ELF-1 (cell line): ENCODE measurements at regions not wholly inside any gene's neighbourhood (a gene's known extent, or its start where the extent isn't known, plus 50 kb on each side); places are given as distances from the start of the nearest gene placed in this dataset.
A peak's percentile ranks its signal among the peaks of the same experiment; 100 is the strongest.

Source experiments
- DNase-seq: peaks from one replicate; pipeline ENCODE4 v3.0.0-alpha.2; 2016; ENCODE audit warnings: low read depth, low spot score

DNA sequence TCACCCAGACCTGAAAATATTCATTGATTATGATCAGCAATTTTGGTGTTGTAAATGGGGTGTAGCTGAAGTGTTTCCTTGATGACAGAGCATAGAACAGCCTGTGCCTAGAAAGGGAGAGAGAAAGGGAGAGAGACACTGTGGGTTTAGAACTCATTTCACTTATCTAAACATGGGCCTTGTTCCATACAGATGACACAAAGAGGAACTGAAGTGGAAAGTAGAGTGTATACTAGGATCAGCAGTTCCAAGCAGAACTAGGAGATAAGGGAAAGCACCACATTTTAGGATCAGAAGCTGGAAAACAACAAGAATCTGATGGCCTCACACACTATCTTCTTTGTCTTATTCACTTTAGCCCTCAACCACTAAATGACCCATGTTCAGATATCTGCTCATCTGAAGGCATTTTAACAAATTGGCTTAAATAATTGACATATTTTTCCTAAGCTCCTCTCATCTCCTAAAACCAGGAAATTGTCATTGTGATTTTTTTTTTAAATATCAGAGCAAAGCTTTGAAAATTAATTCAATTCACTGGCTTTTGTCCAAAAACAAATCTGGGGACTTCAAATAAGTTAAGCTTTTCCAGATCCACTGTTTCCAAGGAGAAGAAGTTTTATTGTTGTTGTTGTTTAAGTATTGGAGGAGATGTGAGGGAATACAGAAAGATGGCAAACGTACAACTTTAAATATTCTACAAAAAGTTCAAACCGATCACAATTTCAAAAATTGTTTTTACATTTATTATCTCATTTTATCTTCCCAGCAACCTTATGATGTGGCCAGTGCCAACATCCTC, 103.8 kb downstream of the LYPLAL1 start:
- no peak for DNase-seq

DNA sequence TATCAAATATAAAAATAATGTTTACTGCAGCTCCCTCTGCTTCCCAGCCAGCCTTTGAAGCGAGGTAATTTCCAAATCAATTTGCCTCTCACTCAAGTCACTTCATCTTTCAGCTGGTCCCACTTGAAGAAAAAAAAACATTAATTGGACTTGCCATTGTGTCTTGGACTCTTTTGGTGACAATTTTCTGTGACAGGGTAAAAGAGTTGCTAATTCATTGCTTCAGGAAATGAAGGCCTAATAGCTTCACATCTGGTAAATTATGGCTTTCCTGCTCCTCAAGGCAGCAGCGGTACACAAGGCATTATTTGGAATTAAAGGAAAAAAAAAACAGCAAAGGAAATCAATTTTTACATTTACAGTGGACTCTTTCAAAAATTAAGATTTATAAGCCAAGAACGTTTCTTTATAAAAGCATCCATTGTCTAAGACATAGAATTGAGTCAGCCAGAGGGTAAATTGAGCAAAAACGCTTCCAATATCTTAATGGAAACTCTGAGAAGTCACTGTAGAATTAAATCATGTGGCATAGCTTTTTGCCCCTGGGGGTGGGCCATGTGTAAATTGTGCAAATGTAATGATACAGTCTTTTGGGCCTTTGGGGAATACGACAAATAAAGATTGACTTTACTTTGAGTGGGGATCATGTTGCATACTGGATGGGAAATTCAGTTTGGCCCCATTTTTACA, 102.5 kb downstream of the LYPLAL1 start:
- no peak for DNase-seq

DNA sequence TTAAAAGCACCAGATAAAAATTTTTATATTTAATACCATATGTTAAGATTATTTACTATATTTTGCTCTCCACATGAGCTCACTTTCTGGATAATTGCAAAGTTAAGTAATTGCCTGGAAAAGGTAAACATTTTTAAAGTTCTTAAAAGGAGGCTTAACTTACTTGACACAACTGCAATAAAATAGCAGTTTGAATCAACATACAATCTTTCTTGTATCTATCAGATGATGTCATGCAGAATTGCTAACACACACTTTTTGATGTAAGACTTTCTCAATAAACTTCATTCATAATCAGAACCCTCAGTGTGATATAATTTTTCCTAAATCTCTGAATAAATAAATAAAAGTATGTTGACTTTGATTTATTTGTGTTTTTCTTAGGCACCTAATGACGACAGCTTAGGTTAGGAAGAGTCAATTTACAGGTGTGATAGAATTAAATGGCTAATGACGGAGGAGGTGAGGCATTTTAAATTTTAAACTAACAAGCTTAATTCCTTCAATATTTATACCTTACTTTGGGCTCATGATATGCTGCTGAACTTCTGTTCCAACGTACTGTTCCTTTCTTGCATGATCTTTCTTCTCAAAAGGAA, 99.5 kb downstream of the LYPLAL1 start:
- no peak for DNase-seq

DNA sequence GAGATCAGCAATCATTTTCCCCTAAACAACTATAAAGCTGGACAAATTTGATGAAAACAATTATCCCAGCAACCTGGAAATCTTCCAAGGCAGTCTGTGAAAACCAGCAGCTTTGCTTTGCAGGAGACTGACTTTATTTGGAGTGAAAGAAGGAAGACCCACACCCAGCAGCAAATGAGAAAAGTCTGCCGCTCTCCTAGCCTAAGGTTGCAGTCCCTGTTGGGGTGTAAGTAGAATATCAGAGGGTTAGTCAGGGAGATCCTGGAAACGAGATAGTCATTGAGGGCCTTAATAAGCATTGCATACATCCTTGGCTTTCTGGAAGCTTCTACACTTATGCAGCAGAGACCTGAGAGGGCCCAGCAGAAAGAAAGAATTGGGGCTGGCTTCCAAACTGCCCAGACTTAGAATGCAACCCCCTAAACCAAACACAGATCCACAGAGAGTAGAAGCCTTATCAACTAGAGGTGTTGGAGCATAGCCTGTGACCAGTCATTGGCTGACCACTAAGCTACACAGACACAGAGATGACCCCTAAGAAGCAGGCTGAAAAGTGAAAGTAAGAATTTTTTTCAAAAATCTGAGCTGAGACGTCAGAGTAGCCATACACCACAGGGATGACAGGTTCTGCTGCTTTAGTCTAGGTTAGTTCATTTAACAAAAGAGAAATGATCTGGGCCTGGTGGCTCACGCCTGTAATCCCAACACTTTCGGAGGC, 98.3 kb downstream of the LYPLAL1 start:
- DNase-seq, result no peak

DNA sequence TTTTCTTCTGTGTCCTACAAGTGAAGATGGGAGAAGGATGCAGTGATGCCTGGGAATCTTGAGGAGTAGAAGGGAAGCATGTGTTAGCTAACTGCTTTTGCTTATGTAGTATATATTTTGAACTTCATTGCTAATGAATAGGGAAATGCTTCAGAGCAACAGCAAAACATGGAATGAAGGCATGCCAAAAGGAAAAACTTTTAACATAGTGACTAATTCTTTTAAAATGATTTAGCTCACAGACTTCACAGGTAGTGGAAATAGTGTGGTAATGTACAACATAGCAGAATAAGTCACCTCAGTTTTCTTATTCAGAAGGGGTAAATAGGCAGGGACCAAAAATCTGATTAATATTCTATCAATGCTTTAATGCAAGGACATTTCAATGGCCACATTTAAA, 95.5 kb downstream of the LYPLAL1 start:
- DNase-seq, result no peak

DNA sequence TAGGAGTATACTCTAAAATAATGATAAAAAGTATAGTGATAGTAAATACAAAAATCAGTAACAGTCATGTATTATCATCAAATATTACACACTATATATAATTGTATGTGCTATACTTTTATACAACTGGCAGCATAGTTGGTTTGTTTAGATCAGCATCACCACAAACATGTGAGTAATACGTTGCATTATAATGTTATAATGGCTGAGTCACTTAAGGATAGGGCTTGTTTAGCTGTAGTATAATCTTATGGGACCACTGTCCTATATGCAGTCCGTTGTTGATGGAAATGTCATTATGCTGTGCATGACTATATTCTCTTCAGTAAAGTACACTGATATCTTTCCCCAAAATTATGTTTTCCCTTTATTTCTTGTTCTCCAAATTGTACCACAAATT, 92.8 kb downstream of the LYPLAL1 start:
- DNase-seq, result no peak

DNA sequence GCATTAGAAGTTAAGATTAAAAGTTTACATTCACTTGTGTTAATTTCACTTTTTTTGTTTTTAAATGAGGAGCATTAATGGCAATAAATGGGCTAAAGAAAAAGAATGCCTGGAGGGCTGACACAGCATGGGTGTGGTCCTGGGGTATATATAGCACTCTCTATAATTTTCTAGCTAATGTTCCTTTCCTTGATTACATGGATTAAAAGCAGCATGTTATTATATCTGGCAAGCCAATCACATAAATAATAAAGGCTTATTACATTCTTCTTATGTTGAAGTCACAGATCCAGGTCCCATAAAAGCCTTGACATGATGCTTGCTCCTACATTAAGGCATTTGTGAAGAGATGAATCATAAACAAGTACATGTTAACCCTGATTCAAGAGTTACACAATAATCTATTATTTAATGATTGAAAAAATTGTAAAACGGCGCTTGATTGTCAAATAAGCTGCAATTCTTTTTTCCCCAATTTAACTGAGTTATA, 91.4 kb downstream of the LYPLAL1 start:
- no peak for DNase-seq

DNA sequence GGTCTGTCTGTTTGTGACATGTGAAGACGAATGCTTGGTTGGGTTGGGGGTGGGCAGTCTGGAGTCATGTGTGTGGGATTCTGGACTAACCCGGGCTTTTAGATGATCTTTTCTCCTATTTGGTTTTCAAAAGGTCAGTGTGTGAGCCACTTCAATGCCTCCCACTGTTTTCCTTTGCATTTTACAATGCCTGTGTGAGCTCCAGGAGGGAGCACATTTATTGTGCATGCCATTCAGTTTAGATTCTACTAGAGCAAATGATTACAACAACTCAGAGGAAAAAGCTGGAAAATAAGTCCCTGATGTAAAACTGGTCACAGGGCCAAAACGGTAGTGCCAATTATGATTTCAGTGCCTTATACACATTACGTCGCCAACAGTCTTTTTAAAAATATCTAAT, 90.9 kb downstream of the LYPLAL1 start:
- DNase-seq, result peak; percentile 20
